NCI-H1436 (cell line): ENCODE measurements at regions not wholly inside any gene's neighbourhood (a gene's known extent, or its start where the extent isn't known, plus 50 kb on each side); places are given as distances from the start of the nearest gene placed in this dataset.

Experiments used
- DNase-seq: peaks from one replicate; lab custom pipeline; 2025; lab: John Stamatoyannopoulos, UW

DNA sequence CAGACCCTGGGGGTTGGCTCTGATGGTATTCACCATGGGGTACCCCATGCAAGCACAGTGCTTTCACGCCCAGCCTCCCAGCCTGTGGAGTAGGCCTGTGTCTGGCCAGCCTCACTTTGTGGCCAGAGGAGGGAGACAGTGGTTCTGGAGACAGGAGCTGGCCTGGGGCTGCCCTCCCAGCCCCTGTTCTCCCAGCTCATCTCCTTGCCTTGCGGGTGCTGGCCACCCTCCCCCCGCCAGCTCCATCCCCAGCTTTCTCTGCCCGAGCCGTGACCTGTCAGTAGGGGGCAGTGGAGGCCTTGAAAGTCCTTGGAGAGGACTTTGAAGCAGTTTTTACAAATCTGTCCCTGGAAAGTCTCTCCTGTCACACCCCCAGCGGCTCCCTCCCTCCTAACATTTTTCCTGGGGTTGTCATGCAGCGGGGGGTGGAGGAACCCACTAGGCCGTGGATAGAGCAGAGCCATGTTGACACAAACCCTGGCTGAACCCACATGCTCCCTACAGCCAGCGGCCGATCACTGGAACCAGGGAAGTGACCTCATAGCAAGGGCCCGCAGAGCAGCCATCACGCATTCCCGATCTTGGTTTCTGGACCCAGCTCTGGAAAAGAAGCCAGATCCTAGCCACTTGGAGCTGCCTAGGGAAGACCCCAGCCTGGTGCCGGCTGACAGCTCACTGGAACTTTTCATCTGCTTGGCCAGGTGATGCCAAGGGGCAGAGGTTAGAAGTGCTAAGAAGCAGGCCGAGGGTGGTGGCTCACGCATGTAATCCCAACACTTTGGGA lies 289.4 kb downstream of the SEC14L1 start:
- peak; percentile 58 for DNase-seq

DNA sequence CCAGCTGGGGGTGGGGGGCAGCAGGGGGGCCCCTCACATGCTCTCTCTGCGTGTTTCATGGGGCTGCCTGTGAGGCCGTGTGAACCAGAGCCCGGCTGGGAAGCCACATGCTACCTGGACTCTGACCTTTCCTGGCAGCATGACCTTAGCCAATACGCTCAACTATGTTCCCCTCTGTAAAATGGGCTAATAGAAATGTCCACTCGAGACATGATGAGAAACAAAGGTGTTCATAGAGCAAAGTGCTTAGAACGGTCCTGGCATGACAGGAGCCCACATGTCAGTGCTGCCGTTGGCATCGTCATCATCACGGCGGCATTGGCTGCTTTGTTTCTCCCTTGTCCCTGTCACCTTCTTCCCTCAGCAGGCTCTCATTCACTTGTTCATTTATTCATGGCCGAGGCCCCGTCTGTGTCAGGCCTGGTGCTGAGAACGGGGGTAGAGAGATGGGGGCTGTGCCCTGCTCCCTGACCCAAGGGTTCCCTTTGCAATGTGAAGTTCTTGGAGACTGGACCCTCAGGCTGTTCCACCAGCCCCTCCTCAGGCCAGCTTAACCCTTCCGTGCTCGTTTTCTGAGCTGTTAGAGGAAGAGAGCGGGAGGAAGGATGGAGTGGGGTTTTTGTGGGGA lies 291.4 kb downstream of the SEC14L1 start:
- DNase-seq = no peak

DNA sequence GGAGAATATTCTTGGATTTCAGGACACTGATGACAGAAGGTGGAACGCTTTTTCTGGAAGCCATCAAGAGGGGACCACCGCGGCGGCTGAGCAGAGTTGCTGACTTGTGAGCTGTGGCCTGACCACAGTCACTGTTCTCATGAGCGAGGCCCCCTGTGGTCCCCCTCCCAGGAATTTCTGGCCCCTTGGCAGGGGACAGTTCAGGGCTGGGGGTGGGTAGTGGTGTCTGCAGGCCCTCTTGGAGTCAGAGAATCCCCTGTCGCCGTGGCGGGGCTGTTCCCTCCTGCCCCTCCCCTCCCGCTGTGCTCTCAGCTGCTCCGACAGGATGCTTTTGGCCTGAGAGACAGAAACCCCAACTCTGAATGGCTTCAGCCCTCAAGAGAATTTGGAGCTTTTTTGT lies 292.0 kb downstream of the SEC14L1 start:
- no peak for DNase-seq

DNA sequence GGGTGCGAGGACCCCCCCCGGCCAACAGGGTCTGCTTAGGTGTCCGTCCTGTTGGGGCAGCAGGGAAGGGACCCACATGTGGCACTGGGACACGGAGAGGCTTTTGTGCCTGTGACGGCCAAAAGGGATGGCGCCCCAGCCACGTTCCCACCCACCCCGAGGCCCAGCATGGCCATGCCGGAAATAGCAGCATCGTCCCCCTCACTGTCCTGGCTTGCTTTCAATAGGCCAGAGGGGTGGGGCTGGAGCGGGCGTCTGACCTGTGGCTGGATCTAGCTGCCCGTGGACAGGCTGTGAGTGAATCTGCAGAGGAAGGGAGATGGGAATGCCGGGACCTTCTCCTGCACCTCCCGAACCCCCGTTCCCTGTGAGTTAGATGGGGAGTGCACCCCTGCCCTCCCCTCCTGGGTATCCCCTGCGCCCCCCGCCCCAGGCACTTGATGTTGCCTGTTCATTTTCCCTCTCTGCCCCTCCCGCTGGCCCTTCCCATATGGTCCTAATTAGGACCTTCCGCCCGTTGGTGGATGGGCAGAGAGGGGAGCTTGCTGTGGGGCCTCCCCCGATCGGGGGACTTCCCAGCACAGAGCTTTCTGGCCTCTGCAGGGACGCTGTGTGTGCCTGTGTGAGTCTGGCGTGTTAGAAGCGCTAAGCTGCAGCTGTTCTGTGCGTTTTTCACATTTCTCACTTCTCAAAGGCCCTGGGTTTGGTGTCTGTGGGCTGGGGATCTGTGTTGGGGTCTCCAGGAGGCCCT lies 292.8 kb downstream of the SEC14L1 start:
- no peak for DNase-seq

DNA sequence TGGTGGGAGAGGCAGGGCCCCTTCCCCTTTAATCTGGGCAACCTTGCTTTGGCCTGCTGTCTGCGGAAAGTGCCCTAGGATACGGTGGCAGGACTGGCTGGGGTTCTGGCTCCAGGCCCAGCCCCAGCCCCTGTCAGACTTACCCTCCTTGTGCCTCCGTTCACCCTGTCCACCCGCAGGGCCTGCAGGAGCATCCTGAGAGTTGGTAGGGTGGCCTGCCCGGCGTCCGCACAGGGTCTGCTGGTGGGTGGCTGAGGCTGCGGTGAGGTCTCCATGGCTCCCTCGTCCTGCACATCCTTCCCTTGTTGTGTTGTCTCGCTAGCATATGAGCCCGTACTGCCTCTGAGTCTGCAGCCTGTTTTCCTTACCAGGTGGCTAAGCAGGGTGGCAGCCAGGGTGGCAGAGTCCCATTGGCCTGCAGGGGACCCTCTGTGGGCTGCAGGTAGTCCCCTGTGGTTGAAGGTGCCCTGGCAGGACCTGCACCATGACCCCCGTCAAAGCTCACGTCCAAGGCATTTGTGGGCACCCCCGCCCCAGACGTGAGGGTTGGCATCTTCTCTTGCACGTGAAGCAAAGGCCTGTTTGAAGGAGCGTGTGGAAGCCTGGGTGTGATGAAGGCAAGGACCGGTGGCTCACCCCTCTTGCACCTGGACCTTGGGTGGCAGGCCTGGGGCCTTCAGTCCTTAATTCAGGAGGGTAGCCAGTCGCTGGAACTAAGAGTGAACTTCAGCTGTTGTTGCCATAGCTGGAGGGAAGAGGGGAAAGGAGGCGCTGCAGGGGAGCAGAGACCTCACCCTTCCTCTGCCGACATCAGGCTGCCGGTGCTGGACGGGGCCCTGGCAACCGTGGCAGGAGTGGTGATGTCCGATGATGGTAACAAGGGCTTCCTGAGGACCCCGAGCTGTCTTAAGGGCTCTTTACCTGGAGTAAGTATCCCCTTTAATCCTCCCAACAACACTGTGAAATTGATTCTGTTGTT lies 293.7 kb downstream of the SEC14L1 start:
- no peak for DNase-seq

DNA sequence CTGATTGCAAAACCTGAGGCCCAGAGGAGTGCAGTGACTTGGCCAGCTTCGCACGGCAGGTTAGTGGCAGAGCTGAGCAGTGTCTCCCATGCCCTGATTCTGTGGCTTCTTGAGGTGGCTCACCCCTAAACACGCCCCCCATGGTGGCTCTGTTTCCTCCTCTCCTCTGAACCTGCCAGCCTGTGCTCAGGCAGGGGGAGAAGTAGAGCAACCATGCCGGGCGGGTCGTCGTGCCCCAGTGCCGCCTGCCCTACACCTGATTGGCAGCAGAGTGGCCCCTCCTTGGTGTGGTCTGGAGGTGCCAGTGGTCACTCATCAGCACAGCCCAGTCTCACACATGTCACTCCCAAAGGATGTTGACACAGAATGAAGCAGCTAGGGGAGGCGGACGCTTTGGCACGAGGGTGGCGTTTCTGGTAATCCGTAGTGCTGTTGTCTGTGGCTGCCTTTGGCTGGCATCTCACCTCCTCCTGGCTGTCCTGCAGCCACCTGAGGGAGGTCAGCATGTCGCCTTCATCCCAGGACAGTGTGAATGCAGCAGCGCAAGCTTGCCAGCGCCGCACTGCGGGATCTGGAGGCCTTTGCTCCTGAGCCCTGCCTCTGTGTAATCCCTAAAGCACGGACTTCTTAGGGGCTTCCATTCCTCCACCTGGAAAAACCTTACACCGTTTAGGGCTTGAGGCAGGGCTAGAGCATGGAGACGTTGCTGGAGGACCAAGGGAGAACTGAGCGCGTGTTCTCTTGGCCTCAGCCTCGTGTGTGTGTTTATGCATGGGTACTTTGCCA lies 294.7 kb downstream of the SEC14L1 start:
- no peak for DNase-seq

DNA sequence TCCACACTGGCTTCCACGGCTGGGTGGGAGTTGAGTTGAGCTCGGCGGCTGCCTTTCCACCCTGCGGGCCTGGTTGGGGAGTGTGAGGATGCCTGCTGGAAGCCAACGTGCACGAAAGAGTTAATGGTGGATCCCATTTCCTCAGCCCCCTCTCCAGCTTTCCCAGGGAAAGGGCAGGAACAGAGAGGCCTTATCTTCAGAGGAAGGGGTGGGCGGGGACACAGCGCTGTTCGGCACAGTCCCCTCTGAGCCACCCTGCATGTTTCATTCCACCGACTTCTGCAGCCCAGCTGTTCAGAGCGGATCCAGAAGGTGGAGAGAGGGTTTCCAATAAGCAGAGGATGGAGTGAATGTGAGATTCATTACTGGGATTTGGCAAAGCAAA lies 295.3 kb downstream of the SEC14L1 start:
- no peak for DNase-seq

DNA sequence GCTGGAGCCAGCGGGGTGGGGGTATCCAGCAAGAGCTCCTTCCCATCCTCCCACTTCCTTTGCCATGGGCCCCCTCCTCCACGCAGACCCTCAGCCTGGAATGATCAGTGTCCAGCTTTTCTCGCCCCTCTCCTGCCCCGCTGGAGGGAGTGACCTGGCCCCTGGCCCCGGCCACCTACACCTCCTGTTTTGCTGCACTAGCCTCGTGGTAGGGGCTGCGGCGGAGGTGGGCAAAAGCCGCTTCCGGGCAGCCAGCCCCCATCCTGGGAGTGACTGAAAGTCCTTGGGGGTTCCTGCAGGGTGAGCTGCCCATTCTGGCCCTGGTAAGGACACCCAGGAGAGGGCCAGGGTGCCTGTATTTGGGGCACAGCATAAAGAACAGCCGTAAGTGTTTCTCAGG lies 295.7 kb downstream of the SEC14L1 start:
- DNase-seq = no peak

DNA sequence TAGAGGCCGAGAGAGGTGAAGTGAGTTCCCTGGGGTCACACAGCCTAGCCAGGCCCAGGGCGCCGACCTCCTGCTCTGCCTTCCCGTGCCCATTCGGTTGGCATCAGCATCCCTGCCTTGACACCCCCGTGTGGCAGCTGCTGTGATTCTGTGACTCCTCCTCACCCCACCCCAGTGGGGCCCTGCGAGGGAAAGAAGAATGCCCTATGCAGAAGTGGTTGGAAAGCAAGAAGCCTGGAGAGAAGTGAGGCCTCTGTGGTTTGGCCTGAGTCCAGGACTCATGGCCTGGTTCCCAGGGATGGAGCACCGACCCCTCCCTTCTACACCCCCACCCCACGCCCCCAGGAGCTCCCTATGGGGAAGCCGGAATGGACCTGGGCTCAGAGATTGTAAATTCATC lies 296.2 kb downstream of the SEC14L1 start:
- no peak for DNase-seq

DNA sequence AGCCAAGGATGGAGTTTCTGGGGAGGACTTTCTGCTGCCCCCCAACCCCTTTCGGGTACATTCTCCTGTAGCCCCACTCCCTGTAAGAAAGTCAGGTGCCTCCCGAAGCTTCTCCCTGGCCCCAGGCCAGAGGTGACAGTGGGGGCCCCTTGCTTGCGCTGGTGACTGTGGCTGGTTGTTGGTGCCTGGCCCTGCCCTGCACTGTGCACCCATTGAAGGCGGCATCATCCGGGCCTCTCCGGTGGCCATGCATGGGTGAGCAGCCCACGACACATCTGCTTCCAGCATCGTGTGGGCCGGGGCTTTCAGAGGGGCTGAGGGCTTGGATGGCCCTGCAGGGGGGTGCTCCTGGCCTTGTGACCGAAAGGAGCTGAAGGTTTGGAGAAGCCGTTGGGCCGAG lies 297.0 kb downstream of the SEC14L1 start:
- no peak for DNase-seq

DNA sequence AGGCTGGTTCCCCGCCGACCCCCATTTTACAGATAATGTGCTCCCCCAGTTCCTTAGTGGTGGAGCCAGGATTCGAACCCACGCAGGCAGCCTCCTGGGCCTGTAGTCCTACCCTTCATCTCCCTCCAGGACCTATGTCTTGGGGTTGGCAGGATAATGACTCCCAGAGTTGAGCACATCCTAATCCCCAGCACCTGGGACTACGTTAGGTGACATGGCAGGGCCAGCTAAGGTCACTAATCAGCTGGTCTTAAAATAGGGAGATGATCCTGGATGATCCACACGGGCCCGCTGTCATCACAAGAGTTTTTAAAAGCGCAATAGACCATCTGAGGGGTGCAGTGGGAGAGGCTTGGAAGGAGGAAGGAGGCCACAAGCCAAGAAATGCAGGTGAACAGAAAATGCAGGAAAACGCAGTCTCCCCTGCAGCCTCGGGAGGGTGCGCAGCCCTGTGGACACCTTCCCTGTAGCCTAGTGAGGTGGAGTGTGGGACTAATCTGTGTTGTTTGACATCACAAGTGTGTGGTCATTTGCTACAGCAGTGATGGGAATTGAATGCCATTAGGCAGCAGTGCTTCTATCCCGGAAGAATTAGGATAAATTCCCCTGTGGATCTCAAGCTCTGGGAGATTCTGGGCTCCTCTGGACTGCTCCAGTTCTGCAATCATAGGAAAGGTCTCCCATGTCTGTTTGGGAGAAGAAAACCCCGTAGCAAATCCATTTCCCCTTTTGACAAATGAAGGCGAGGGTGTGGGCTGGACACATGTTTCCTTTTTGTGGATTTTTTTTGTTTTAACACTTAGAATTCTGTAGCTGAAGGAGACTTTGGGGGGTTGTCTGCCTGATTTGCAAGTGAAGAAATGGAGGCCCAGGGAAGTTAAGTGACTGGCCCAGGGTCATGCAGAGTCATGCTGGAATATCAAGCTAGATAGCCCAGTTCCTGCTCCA lies 297.7 kb downstream of the SEC14L1 start:
- no peak for DNase-seq

DNA sequence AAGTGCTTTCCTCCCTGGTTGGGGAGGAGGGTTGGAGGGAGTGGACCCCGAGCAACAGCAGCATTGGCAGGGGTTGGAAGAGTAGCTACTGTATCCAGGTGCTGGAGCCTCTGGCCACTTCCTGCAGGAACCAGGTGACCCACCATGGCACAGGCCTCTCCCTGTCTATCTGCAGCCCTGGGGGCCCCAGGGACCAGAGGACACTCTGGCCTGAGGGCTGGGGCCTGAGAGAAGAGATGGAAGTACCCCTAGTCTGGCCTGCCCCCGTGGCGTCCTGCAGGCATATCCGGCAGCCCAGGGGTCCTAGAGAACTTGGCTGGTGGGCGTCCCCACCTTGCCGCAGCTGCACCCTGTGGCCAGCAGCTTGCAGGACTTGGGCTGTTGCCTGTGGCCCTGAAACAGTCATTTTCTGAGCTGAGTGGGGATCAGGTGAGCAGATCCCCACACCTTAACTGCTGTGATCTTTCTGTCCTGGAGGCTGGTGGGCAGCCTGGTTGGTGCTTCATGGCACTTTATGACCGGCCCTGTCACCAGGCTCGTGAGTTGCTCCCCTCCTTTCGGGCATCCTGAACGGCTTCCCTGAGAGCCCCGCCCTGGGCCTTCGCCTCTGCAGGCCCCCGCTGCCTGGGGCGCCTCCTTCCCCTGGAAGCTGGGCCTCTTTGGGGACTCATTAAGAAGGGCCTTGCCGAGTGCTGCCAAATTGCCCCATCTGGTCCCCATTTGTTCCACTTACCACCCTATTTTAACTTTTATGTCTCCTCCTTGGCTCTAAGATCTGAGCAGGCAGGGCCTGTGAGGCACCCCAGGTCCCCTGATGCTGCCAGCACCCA lies 298.6 kb downstream of the SEC14L1 start:
- DNase-seq = no peak

DNA sequence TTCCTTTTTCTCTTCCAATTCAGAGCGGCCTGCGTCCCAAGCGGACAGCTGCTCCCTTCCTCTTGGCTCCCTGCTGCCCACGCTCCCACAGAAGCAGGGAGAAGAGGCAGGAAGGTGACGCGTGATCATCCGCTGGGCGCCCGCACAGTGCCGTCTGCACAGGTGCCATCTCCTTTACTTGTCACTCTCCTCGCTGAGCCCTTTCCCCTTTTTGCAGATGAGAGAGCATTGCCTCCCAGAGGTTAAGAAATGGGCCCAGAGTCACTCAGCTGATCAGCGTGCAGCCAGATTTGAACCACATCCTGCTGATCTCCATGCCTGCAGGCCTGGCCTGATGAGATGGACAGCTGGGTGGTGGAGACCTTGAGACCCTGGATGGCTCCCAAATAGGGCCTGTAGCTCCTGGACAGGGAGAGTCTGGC lies 299.8 kb downstream of the SEC14L1 start:
- DNase-seq = no peak

DNA sequence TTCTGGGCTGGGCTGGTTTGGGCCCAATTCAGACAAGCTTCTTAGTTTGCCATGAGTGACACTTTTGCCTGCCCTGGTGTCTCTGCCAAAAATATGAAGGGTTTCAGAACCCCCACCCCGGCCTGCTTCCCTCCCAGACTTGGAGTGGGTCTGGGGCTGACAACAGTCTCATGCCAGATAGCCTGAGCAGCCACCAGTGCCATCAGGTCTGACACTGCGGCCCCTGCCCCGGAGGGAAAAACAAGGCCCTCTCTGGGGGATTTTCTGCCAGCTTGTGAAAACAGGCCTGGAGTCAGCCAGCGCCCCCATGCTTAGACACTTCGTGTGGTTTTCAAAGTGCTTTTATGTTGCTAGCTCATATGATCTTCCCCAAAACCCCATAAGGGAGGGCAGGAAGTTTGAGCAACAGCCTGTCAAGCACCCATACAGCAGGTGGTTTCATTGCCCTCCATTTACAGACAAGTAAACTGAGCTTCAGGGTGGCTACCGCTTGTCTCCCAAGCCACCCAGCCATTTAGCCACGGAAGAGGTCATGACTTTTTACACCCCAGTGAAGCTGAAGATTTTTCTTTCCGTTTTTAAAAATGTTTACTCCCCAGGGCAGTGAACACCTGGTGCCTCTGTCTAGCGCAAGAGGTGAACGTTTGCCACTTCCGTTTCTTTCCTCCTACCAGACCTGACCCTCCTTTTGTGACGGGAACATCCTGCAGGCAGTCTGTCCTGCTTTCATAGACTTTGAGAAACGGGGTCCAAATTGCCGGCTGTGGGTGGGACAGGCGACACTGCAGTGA lies 300.6 kb downstream of the SEC14L1 start:
- DNase-seq = peak; percentile 38

DNA sequence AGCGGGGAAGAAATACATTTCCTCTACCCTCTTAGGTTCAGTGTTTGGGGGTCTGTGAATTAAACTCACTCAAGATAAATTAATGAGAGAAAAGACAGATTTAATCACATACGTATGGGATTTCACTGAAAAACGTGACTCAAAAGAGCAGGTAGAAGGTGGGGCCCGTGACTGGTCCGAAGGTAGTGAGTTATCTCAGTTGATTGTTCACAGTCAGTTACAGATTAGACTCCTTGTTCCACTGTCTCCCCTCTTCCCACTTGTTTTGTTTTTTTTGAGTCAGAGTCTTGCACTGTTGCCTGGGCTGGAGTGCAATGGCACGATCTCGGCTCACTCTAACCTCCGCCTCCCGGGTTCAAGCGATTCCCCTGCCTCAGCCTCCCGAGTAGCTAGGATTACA lies 301.2 kb downstream of the SEC14L1 start:
- DNase-seq = no peak

DNA sequence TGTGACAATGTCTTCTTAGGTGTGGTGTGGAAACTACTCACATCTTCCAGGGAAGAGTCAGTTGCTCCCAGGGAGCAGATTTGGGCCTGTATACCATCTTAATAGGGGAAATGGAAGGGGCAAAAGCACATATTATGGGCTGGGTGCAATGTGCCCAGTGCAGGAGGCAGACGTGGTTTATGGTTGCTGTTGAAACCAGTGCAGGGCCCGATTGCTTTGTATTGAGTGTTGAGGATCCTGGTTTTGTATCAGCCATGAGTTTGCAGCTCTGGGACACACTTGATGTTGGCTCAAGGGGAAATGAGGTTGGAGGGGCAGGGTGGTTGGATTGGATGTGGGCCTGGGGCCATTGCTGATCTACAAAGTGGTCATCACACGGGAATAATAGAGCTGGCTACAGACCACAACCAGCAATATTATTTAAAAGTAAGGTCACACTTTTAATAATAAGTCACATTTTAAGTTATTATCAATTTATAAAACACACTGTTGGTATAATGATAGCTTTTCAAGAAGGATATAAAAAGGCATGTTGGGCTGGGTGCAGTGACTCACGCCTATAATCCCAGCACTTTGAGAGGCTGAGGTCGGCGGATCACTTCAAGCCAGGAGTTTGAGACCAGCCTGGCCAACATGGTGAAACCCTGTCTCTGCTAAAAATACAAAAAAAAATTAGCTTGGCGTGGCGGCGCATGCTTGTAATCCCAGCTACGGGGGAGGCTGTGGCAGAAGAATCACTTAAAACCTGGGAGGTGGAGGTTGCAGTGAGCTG lies 302.4 kb downstream of the SEC14L1 start:
- DNase-seq = no peak

DNA sequence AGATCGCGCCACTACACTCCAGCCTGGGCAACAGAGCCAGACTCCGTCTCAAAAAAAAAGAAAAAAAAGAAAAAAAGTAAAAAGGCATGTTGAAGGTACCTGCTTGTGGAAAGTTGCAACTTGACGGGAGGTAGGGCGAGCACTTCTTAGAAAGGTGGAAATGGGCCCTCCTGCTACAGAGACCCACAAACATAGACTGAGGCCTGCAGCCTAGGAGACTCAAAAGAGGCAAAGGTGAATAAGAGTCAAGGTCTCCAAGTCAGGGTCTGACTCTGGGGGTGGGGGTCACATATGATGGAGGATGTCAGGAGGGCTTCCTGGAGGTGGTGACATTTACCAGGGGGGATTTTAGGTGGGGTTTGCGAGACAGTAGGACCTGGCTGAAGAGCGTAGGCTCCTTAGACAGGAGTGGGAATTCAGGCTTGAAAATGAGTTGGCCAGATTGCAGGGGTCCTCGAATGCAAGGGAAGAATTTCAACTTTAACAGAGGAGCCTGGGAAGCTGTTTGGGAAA lies 303.0 kb downstream of the SEC14L1 start:
- no peak for DNase-seq
